ENCODE measurements at regions not wholly inside any gene's neighbourhood (a gene's known extent, or its start where the extent isn't known, plus 50 kb on each side); places are given as distances from the start of the nearest gene placed in this dataset.

GRCh38 chr3:148605521-148605920, 92.2 kb upstream of the AGTR1 start:
- DNase-seq = no peak

GRCh38 chr3:148606979-148607378, 90.7 kb upstream of the AGTR1 start:
- no peak for DNase-seq

- no peak for DNase-seq
Measured at GRCh38 chr3:148607491-148607890, 90.2 kb upstream of the AGTR1 start.

- DNase-seq = no peak
Measured at GRCh38 chr3:148612278-148612677, 85.4 kb upstream of the AGTR1 start.

GRCh38 chr3:148615382-148615781, 82.3 kb upstream of the AGTR1 start:
- DNase-seq = no peak

- peak; percentile 18 for DNase-seq
Measured at GRCh38 chr3:148625095-148625736, 72.5 kb upstream of the AGTR1 start.

- DNase-seq = no peak
Measured at GRCh38 chr3:148625991-148626390, 71.7 kb upstream of the AGTR1 start.

- no peak for DNase-seq
Measured at GRCh38 chr3:148629006-148629405, 68.7 kb upstream of the AGTR1 start.

- no peak for DNase-seq
Measured at GRCh38 chr3:148631124-148631903, 66.4 kb upstream of the AGTR1 start.

GRCh38 chr3:148641722-148642121, 56.0 kb upstream of the AGTR1 start:
- DNase-seq = no peak

- no peak for DNase-seq
Measured at GRCh38 chr3:148642214-148642613, 55.5 kb upstream of the AGTR1 start.

GRCh38 chr3:148642616-148643015, 55.1 kb upstream of the AGTR1 start:
- no peak for DNase-seq

- no peak for DNase-seq
Measured at GRCh38 chr3:148643389-148643840, 54.3 kb upstream of the AGTR1 start.

- no peak for DNase-seq
Measured at GRCh38 chr3:148646126-148646665, 51.5 kb upstream of the AGTR1 start.
